ENCODE measurements at regions not wholly inside any gene's neighbourhood (a gene's known extent, or its start where the extent isn't known, plus 50 kb on each side); places are given as distances from the start of the nearest gene placed in this dataset.
A peak's percentile ranks its signal among the peaks of the same experiment; 100 is the strongest.

DNA sequence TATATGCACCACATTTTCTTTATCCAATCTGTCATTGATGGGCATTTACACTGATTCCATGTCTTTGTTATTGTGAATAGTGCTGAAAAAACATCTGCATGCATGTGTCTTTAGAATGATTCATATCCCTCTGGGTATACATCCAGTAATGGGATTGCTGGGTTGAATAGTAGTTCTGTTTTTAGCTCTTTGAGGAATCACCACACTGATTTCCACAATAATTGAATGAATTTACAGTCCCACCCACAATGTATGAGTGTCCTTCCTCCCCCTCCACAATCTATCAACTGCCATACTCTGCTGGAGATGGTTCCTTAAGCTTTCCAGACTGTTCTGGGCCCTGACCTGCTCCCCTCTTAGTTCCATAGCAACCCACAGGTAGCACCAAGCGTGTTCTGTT is 667.0 kb downstream of the LIG4 start:
- DNase-seq, result no peak

DNA sequence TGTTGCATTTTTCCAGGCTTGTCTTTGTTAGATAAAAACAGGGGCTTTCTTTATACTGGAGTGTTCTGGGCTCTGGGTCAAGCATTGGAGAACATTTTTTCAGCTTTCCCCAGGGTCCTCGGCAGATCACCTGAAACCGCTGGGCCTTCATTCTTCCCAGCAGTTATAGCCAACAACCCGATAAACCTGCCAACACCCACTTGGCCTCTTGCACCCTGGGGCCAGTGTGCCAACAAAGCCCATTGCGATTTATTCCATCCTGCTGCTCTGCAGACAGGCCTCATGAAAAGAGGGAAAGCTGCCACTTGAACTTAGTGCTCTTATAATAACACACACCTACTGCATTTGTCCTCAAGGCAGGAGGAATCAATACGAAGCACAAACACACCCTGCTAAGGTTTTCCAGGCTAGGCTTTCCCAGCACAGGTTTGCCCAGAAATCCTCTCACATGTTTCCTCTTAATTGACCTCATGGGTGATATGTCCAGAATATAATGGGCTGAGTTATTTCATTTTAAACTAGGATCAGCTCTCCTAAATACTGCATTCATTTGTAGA is 669.3 kb downstream of the LIG4 start:
- no peak for DNase-seq

GRCh38 chr13:107534548-107534947 is 680.8 kb downstream of the LIG4 start:
- no peak for DNase-seq

- DNase-seq, result no peak
These were observed 683.5 kb downstream of the LIG4 start for GRCh38 chr13:107531816-107532215.

- no peak for DNase-seq
These were observed 684.2 kb downstream of the LIG4 start for GRCh38 chr13:107531180-107531579.

GRCh38 chr13:107529035-107529434 is 686.3 kb downstream of the LIG4 start:
- no peak for DNase-seq

GRCh38 chr13:107518780-107519179 is 696.6 kb downstream of the LIG4 start:
- no peak for DNase-seq

DNA sequence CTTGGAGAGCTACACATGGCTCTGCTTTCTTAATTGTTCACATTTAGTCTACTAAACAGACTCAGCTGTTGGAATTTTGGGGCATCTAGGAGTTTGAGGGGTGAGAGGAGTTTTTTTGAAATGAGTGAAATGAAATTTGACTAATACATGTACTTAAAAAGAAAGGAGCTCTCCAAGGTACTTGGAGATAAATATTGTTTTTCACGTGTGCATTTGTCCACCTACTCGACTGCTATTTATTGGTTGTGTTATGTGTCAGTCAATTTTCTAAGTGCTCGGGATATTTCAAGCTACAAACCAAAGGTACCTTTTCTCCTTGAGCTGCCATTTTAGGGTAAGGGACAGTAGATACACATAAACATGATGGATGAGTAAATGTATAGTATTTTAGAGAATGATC is 697.0 kb downstream of the LIG4 start:
- no peak for DNase-seq

DNA sequence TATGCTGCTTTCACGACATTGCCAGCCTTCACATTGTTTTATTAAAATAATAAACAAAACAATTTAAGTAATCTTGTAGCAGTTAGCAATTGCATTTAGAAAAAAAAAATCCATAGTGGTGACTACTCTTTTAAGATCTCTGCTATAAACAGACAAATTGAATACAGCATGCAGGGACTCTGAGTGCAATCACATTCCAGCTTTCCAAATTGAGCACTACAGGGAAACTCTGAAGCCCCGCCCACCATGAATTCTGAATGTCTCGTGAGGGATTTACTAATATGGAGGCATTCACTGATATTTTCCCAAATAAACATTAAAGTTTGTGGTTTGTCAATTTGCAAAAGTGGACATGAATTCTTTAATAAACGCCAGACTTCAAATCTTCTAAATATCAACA is 698.8 kb downstream of the LIG4 start:
- no peak for DNase-seq

DNA sequence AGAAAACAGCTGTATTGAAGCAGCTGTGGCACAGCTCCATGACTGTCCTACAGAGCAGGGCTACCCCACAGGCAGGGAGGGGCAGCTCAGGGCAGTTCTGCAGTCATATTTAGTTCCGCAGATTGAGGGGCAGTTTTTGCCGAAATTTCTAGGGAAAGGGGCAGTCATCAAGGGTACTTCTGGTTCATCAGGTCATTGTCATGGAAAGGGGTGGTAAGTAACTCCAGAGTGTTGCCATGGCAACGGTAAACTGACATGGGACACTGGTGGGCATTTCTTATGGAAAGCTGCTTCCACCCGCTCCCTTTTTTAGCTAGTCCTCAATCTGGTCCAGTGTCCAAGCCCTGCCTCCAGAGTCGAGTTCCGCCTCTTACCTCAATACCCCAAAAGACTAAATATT is 702.8 kb downstream of the LIG4 start:
- no peak for DNase-seq

DNA sequence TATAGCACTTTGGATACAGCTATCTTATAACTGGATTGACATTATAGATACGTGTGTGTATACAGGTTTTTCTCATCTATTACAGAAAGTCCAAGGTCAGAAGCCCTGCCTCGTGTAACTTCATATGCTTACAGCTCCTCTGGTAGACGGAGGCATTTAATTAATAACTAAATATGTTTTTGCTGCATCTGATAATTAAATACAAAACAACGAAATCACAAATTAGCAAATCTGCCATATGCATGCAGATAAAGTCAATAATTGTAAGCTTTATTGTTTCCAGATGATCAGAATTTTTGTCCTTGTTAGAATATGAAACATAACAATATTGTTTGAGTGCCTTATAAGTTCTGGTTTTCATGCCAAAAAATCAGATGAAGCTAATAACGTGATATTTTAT is 717.7 kb downstream of the LIG4 start:
- no peak for DNase-seq

DNA sequence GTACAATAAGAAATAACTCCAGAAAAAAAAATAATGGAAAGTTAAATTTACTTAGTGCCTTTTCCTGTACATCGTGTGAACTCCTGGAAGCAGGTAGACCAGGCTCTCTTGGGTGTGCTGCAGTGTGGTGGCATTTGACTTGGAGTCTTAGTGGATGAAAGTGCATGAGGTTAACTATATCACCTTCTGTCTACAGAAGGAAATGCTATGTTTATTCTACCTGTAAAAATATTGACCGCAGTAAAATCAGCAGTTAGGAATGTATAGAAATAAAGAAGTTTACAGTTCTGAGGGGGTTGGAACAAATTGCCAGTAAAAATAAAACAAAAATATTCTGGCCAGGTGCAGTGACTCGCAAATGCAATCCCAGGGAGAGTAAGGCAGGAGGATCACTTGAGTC is 722.1 kb downstream of the LIG4 start:
- DNase-seq, result no peak

DNA sequence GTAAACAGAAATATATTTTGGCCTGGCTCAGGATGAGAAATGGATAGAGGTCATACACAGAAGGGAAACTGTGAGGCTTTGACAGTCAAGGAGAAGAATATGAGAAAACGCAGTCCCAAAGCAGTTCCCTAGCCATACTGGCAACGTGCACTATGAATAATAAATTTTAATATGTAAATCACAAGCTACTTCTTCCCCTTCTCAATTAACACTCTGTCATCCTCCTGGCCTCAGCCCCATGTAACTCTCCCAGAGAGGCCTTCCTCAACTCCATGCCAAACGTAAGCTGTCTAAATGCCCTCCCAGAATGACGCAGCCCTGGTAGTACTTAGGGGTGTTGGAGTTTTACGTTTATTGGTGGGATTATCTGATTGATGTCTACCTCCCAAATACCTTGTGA is 732.6 kb downstream of the LIG4 start:
- no peak for DNase-seq

GRCh38 chr13:107480130-107480529 is 735.2 kb downstream of the LIG4 start:
- DNase-seq, result no peak

DNA sequence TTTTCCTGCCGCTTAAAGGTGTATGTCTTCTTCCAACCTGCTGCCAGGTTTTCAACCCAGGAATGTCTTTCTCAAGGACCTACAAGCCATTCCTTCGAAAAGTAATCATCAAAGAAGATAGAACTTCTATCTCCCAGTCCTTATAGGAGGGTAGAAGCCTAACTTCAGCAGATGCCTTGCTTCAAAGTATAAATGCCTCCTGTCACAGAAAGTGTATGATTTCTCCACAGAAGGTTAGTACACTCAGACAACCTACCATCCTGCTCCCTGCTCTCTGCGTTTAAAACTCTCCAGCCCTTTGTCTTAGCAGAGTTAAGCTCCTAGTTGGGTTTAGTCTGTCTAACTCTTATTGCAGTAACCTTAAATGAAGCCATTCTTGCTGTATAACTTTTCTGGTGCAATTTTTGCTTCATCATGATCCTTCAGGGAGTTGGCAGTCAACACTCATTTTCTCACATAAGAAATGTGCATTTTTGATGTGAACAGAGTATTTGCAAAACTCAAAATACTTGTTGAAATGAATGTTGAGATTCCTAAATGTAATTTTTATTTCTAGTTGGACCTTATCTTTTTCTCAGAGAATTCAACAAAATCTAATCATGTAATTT is 737.5 kb downstream of the LIG4 start:
- DNase-seq, result no peak

GRCh38 chr13:107475753-107476453 is 739.4 kb downstream of the LIG4 start:
- DNase-seq, result peak; percentile 43

DNA sequence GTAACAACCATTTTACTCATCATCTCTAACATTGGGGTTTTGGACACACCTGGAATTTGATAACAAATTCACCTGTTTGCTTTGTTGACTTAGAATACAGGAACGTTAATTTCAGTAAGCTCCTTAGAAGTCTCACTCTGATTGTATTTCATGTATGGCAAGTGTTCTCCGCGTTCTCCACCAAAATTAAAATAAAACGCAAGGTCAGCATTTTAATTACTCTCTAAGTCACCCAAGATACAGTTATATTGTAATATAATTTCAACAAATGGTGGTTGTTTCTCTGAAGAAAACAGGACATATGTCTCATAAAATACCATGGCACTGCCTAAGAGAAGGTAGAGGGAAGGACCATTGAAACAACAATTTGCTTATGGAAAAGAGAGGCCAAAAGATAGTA is 742.1 kb downstream of the LIG4 start:
- no peak for DNase-seq

- peak; percentile 15 for DNase-seq
These were observed 748.8 kb downstream of the LIG4 start for GRCh38 chr13:107466326-107467099.

DNA sequence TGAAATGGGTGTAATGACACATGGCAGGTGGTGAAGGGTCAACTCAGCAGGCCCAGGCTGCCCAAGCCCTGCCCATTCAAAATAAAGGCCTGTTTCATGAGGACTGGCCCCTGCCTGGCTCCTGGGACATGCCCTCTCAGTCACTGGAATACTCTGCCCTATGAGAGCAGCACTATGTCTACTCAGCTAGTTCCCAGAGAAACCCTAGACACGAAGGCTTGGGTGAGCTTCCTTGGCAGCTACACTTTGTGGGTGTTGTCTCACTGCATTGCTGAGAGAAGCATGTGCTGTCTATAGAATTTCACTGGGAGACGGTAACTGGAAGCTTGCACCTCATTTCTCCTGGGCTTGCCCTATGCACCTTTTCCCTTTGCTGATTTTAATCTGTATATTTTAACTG is 752.8 kb downstream of the LIG4 start:
- no peak for DNase-seq

DNA sequence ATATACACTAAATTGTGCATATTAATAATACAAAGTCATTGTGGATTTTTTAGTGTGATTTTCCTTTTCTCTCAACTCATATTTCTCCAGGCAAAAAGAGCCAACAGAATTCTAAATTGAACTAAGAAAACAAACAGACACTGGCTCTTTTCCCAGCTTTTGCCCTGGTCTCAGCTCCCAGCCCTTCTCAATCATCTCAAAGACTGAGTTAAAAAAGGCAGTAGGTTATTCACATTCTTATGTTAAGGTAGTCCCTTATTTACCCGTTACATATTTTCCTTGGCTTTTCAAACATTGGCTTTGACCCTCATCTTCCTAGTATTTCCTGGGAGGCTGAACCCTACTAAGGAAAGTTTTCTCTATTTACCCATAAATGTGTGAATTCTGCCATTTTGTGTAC is 753.6 kb downstream of the LIG4 start:
- DNase-seq, result no peak

DNA sequence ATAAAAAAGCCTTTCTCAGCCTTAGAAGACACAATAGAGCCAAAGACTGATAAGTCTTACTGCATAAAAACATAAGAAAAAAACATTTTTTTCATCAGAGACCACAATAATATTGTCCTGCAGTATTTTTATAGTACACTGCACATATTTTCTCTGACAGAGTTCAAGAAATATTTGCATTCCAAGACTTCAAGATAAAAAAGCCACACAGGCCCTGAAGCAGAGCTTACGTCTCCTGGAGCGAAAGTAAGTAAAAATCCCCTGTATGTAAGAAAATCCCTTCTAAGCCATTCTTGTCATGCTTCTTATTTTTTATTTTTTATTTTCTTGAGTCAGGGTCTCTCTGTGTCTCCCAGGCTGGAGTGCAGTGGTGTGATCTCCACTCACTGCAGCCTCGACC is 755.9 kb downstream of the LIG4 start:
- peak; percentile 24 for DNase-seq

- no peak for DNase-seq
These were observed 757.1 kb downstream of the LIG4 start for GRCh38 chr13:107458269-107458668.

- no peak for DNase-seq
These were observed 757.6 kb downstream of the LIG4 start for GRCh38 chr13:107457686-107458085.

DNA sequence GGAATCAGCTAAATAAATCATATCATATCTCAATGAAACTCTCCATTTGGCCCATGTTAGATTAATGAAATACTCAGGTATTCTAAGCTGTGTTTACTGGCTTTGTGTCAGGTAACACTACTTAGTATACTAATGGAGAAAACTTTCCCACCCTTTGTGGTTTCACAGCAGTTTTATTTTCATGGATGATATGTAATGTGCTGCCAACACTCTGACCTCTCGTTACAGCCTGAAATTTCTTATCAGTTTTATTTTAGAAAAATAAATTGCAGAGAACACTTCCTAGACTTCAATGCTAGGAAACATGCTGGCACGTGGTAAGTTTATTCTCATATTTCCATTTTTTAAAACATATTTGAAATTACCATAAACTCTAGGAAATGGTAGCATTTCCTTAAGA is 758.9 kb downstream of the LIG4 start:
- DNase-seq, result no peak

Data from fibroblast of skin of right quadriceps (primary cell).